ENCODE measurements at regions not wholly inside any gene's neighbourhood (a gene's known extent, or its start where the extent isn't known, plus 50 kb on each side); places are given as distances from the start of the nearest gene placed in this dataset.

GRCh38 chr12:17666641-17667324 lies 423.2 kb downstream of the RERGL start:
- no peak overlapping the region for H3K4me2 ChIP-seq (ENCODE audit: insufficient read depth, low read length)
- no peaks in the 10 kb centered on the region for H3K4me1 ChIP-seq (replicated peaks in 1 of 2; ENCODE audit: control insufficient read depth in 2 of 2, insufficient read depth in 2 of 2, low read length in 2 of 2)
- DNase-seq (ENCODE audit: extremely low read depth in 1 of 4, low spot score in 3 of 4) = no peak
- intact Hi-C loops (cut with micrococcal nuclease) (no loop called here), in situ Hi-C loops (cut with MboI) (no loop called here)
- no peaks in the 10 kb centered on the region for H3K36me3 ChIP-seq (ENCODE audit: control insufficient read depth, insufficient read depth, low read length)
- 4% methylated on average over 8 of the region's 10 CpGs for WGBS (ENCODE audit: insufficient coverage, low coverage, missing lambda C conversion rate)
- no peak for ATAC-seq
- no peak for FAIRE-seq
- TF ChIP-seq HNRNPK (IDR thresholded peaks at IDR 0.05; ENCODE audit: low read depth, low read length, poor library complexity, severe bottlenecking) (no peak), SIN3A (IDR thresholded peaks at IDR 0.05; ENCODE audit: borderline replicate concordance in 2 of 2, control insufficient read depth in 1 of 2, low read depth in 2 of 2, low read length in 2 of 2) (no peak), RBM39 (optimal IDR thresholded peaks at IDR 0.05; ENCODE audit: low read depth, low read length) (no peak), ZNF655 (CRISPR knock-in tag; IDR thresholded peaks at IDR 0.05) (no peak), EP300 (IDR thresholded peaks at IDR 0.05; ENCODE audit: low read length) (no peak), SMARCE1 (IDR thresholded peaks at IDR 0.05) (no peak), RBM17 (IDR thresholded peaks at IDR 0.05; ENCODE audit: borderline replicate concordance, low read depth, low read length) (no peak), ZBTB8A (IDR thresholded peaks at IDR 0.05; ENCODE audit: partially characterized antibody) (no peak), NR2F6 (CRISPR knock-in tag; IDR thresholded peaks at IDR 0.05) (no peak), KLF16 (IDR thresholded peaks at IDR 0.05) (no peak), ZNF232 (CRISPR knock-in tag; IDR thresholded peaks at IDR 0.05) (no peak), CHAMP1 (IDR thresholded peaks at IDR 0.05) (no peak)
- no peak overlapping the region for H3K4me3 ChIP-seq
- no peak overlapping the region for H3K9ac ChIP-seq (ENCODE audit: insufficient read depth in 1 of 2, low read depth in 2 of 2, low read length in 2 of 2)
- no peaks in the 10 kb centered on the region for H3K79me2 ChIP-seq (ENCODE audit: control insufficient read depth, insufficient read depth, low read length)
- POLR2A ChIA-PET = interaction anchor here (0.5 kb wide), 1 partner anchor 299 kb away, joined by 3 read pairs; no protein-coding TSS in a partner anchor
- CTCF ChIA-PET (ENCODE audit: low intra/inter-chr PET ratio) = no interaction called here
- H2AFZ ChIP-seq (ENCODE audit: low read depth, low read length) = no peak overlapping the region
- BruUV-seq (replicated peaks) = no TSS peak
- no peaks in the 10 kb centered on the region for H3K9me1 ChIP-seq (ENCODE audit: control insufficient read depth, insufficient read depth, low read length)
- no peak overlapping the region for H3K27ac ChIP-seq (ENCODE audit: extremely low read depth, low read depth, low read length)
- H3K9me3 ChIP-seq (replicated peaks; ENCODE audit: control insufficient read depth, insufficient read depth, low read depth, low read length) = no peaks in the 10 kb centered on the region
- H4K20me1 ChIP-seq (replicated peaks; ENCODE audit: control insufficient read depth, insufficient read depth, low read length) = no peaks in the 10 kb centered on the region
- no peaks in the 10 kb centered on the region for H3K27me3 ChIP-seq (ENCODE audit: control insufficient read depth in 2 of 2, insufficient read depth in 2 of 2, low read length in 2 of 2)

All from K562 (cell line).